HL-60 (cell line): ENCODE measurements at regions not wholly inside any gene's neighbourhood (a gene's known extent, or its start where the extent isn't known, plus 50 kb on each side); places are given as distances from the start of the nearest gene placed in this dataset.

Experiments used
- DNase-seq, 2 experiments: peaks; one replicate each; pipeline ENCODE4 v3.0.0-alpha.2; 2010 to 2020; ENCODE audit warnings: low read depth in 1 of 2, low spot score in 1 of 2
- H3K27ac ChIP-seq: fragments of 250-450 bp; sonication (Bioruptor Pico); replicated peaks from 2 replicates; pipeline ENCODE4 v1.5.1; 2020; ENCODE audit warnings: mild to moderate bottlenecking, moderate library complexity
- H3K27me3 ChIP-seq: fragments of 250-450 bp; sonication (Bioruptor Pico); 2 replicates; pipeline ENCODE4 v1.5.1; 2021; ENCODE audit warnings: mild to moderate bottlenecking, moderate library complexity; ENCODE audit not compliant: insufficient read depth, poor library complexity, severe bottlenecking
- H3K4me3 ChIP-seq: replicated peaks from 2 replicates; pipeline ENCODE4 v1.5.1; 2011; ENCODE audit warnings: mild to moderate bottlenecking, control low read depth, low read length; ENCODE audit not compliant: insufficient read depth
- CTCF ChIP-seq: IDR thresholded peaks from one replicate; pipeline ENCODE4 v1.5.1; 2011; ENCODE audit warnings: low read length, control low read depth, inconsistent platforms; ENCODE audit not compliant: insufficient read depth
- GABPA ChIP-seq: IDR thresholded peaks from 2 replicates; pipeline ENCODE4 v1.6.1; 2012; ENCODE audit warnings: low read depth
- POLR2AphosphoS5 ChIP-seq: IDR thresholded peaks from 2 replicates; pipeline ENCODE4 v1.6.1; 2012; ENCODE audit warnings: low read depth
- REST ChIP-seq: IDR thresholded peaks from 2 replicates; pipeline ENCODE4 v1.6.1; 2012; ENCODE audit warnings: low read depth; ENCODE audit not compliant: insufficient replicate concordance
- SPI1 ChIP-seq: IDR thresholded peaks from 2 replicates; pipeline ENCODE4 v1.6.1; 2012; ENCODE audit warnings: low read depth, mild to moderate bottlenecking, borderline replicate concordance

- DNase-seq, result peak in 1 of 2 experiments; percentile 11
- Histone ChIP-seq H3K4me3 (no peak overlapping the region), H3K27ac (no peak overlapping the region), H3K27me3 (no peaks in the 10 kb centered on the region)
- TF ChIP-seq REST, result no peak
- peak; percentile 78; the same call in 1 of the 2 replicates for TF ChIP-seq SPI1
- no peak for TF ChIP-seq CTCF
- TF ChIP-seq POLR2AphosphoS5, result no peak
- TF ChIP-seq GABPA, result no peak
Observed at GRCh38 chr12:3928538-3929184, 55.5 kb upstream of the PARP11 start.

GRCh38 chr12:3925621-3926020 is 52.4 kb upstream of the PARP11 start:
- H3K4me3 ChIP-seq, result no peak overlapping the region
- no peak overlapping the region for H3K27ac ChIP-seq
- TF ChIP-seq SPI1, result no peak
- TF ChIP-seq POLR2AphosphoS5, result no peak
- no peak for TF ChIP-seq CTCF
- no peak for TF ChIP-seq REST
- TF ChIP-seq GABPA, result no peak
- DNase-seq, result no peak
- H3K27me3 ChIP-seq, result no peaks in the 10 kb centered on the region

- TF ChIP-seq REST, result no peak
- TF ChIP-seq SPI1, result no peak
- no peak for TF ChIP-seq POLR2AphosphoS5
- no peak for TF ChIP-seq CTCF
- TF ChIP-seq GABPA, result no peak
- H3K27ac ChIP-seq, result no peak overlapping the region
- no peak overlapping the region for H3K4me3 ChIP-seq
- no peak for DNase-seq
- H3K27me3 ChIP-seq, result no peaks in the 10 kb centered on the region
Observed at GRCh38 chr12:3924761-3925160, 51.6 kb upstream of the PARP11 start.
